ENCODE measurements at regions not wholly inside any gene's neighbourhood (a gene's known extent, or its start where the extent isn't known, plus 50 kb on each side); places are given as distances from the start of the nearest gene placed in this dataset.

DNA sequence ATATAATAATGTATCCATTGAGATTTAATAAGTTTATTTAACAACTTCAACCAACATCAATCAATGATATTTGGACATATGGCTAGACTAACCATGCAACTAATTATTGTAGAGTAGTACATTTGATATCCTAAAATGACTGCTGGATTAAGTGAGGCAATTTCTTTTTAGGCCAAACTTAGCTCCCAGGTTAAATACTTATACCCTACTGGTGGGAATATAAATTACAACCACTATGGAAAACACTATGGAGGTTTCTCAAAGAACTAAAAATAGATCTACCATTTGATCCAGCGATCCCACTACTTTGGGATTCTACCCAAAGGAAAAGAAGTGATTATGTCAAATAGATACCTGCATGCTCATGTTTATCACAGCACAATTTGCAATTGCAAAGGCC, 345.8 kb downstream of the RBM26 start:
- TF ChIP-seq CTCF (IDR thresholded peaks at IDR 0.05) (no peak), POLR2A (IDR thresholded peaks at IDR 0.05) (no peak)
